ENCODE measurements at regions not wholly inside any gene's neighbourhood (a gene's known extent, or its start where the extent isn't known, plus 50 kb on each side); places are given as distances from the start of the nearest gene placed in this dataset.

DNA sequence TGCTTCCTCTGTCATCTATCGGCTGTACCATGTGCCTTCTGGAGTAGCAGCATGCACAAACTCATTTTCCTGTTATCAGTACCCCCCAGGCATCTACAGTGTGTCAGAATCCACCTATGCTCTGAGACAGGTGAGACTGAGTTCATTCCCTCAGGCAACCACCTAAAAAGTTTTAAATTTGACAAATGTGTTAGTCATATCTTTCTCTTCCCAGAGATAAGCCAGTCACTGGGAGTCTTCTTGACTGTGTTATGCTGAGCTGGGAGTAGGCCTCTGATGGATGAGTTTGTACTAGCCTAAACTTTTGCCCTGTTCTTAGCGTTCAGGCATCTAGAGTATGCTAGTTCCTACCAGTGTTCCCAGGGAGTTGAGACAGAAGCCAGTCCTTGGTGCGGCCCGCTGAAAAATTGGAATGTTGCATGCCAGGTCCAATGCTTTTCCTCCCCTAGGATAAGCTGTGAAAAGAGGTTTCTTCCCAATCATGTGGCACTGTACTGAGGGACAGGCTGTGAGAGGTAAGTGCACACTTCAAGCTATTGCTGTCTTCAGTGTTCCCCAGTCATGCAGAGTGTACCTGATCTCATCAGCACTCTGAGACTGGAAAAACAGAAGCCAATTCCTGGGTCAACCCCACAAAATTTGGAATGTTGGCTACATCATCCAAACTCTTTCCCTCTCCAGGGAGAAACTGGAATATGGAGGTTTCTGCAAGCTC is 1202.3 kb downstream of the NCAM2 start:
- DNase-seq = no peak

DNA sequence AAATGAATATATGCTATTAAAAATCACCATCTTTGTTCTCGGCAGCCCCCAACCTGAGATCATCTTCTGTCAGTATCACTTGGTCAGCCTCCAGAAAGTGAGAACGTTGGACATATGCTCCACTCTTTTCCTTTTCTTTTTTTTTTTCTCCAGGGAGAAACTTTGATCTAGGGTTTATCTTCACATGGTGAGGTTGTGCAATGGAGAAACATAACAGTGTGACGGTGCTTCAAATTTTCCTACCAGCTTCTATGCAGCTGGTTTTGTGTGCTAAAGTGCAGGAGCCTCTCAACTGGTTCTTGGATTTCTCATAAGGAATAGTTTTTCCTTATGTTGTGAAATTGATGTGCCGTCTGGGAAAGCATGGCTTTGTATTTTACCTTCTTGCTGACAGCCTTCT is 1202.9 kb downstream of the NCAM2 start:
- no peak for DNase-seq

DNA sequence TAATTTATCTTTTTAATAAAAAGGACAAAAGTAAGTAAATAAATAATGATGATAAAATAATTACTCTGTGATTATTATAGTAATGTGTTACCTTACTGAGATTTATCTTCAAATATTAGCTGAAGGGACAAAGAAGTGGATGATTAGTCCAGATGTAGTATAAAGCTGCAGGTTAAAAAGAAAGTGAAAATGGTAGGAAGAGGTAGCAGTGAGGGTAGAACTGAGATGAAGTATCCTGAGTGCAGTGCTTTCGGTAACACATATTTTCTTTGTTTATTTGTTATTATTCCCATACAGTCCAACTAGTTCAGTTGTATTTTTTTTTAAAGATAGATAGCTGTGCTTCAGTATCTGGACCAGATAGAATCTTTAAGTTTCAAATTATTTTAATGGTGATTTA is 1203.5 kb downstream of the NCAM2 start:
- DNase-seq = no peak

DNA sequence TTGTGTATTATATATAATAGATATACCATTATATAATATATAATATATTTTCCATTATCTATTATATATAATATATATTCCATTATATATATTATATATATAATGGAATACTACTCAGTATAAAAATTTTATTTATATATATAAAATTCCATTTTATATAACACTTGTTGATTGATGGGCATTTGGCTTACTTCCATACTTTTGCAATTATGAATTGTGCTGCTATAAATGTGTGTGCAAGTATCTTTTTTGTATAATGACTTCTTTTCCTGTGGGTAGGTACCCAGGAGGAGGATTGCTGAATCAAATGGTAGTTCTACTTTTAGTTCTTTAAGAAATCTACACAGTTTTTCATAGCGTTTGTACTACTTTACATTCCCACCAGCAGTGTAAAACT is 1211.1 kb downstream of the NCAM2 start:
- DNase-seq = no peak

DNA sequence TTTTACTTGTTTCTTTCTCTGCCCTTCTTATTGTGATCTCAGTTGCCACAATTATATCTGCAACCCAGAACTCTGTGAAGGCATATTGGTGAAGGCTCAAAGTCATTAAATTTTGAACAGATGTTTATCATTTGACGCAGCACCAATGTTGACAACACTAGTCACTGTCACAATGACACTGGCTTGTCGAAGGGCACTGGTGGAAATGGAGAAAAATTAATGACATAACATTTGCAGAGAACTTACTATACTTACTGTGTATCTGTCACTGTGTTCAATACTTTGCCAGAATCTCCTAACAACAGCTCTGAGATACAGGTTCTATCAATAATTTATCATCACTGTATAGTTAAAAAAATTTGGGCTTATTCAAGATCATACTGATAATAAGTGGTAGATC is 1213.7 kb downstream of the NCAM2 start:
- DNase-seq = no peak

DNA sequence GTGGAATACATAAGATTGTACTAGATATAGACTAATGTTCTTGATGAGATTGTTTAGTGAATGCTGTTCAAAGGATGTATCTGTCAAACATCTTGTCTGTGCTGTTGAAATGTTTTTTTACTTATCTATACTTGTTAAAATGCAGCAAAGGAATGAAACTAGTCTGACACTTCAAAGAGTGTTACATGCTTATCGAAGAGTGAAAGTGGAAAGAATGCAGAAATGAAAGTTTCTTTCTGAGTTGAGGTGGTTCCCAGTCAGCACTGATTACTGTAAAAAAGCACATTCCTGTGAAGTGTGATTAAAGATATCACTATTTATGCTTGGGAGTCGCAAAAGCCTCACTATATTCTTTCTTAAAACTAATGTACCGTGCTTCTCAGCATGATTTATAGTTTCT is 1225.2 kb downstream of the NCAM2 start:
- DNase-seq = no peak

DNA sequence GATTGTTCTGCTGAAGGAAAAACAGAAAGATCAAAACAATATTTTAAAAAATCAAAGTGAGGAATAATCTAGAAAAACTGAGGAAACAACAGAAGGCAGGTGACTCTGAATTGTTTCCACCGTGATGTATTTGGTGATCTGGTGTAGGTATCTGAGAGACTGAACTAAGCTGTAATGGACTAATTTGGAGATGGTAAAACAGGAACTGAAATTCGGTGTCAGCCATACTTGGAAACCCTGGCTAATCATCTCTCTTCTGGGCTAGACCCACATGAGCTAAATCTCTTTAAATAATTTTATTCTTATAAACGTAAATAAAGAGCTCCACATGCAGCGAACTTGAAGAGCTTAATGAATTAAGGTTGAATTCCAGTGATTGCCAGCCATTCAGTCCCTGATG is 1226.1 kb downstream of the NCAM2 start:
- DNase-seq = no peak

DNA sequence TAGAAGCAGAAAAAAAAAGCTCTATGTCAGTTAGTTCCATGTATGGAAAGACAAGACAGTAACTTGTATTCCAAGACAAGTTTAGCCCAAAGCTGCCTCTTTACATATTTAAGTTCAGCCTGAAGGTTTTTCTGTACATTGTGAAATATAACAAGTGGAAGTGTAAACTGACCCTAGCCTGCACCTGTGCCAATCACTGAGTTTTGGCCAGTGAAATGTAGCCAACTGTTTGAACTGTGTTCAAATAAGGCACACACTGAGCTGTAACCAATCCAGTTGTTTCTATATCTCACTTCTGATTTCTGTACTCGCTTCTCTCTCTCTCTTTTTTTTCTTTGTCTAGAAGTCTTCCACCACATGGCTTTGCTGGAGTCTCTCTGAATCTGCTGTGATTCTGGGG is 1227.1 kb downstream of the NCAM2 start:
- no peak for DNase-seq

DNA sequence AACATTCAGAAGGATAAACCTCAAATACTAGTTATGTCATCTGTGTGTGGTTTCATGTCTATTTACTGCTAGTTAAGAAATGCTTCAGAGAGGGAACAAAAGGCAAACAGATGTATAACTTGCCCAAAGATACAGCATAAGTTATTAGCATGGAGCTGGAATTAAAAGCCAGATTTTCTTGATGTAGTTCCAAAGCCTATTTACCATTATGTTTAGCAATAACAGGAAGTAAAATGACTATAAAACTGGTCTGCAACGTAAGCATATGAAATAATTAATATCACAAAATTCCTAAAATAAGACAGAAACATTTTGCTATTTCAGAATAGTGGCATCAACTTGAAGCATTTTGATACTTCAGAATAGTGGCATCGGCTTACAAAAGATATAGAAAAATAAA is 1232.8 kb downstream of the NCAM2 start:
- no peak for DNase-seq

DNA sequence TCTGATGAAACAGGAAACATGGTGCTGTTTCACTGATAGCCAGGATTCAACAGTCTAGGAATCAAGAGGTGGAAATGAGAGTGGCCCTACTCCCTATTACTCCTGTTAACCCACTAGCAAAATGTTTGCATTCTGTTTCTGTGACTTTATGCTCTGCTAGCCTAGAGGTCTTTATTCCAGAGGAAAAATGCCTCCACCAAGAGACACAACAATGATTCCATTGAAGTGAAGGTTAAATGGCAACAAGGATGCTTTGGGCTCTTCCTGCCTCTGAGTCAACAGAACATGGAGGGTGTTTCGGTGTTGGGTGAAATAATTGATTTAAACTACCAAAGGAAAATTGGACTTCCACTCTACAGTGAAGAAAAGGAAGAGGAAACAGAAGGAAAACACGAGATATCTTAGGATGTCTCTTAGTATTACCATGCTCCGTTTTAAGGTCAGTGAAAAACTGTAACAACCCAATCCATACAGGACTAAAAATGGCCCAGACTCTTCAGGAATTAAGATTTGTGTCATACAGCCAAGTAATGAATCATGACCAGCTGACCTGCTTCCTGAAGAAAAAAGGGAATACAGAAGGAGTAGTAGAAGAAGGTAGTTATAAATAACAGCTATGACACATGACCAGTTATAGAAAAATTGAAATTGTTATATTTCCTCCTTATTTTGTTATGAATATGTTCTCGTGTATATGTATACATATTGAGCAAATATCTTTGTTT is 1237.8 kb downstream of the NCAM2 start:
- DNase-seq = no peak

DNA sequence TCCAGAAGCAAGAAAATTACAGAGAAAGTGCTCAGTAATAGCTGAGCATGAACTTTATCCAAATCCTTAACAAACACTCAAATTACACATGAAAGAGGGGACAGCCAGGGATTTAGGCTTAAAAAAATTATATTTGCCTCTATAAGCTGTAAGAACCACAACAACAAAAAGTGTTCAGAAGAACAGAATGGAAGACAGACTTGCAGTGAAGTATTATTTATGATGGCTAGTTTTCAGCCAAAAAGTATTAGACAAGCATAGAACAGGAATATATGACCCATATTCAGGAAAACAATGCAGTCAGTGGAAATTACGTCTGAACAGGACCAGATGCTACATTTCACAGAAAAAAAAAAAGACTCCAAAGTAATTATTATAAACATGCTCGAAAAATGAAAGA is 1246.3 kb downstream of the NCAM2 start:
- DNase-seq = no peak

DNA sequence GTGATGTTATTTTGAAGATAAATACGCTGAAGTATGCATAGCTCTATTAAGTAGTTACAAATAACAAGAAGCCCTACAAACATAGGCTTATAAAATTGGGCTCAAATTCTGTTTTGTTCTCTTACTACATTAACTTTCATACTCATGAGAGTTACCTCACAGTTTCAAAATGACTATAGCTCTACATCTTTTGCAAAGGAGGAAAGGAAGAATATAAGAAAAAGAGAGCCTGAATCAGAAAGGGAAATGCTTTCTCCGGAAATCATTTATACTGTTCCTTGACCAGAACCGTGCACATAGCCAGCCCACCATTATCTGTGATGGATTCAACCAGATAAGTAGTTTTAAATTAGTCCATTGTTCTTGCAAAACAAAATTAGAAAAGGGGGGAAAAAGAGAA is 1252.1 kb downstream of the NCAM2 start:
- no peak for DNase-seq

DNA sequence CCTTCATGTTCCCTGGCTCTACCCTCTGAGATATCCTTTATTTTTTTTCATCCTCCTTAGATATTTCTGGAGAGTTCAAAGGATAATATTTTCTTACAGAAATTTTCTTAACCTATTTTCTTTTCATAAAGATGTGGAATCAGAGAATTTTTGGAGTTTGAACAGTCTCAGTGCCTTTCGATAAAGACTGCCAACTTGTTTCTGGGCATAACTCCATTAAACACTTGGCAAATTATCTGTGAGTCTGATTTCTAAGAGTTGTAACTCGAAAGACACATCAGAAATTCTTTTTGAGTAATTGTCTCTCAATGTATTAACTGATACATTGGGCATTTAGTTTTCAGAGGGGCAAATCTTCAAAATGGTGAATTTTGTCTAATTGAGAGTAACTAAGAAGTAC is 1255.6 kb downstream of the NCAM2 start:
- DNase-seq = no peak

DNA sequence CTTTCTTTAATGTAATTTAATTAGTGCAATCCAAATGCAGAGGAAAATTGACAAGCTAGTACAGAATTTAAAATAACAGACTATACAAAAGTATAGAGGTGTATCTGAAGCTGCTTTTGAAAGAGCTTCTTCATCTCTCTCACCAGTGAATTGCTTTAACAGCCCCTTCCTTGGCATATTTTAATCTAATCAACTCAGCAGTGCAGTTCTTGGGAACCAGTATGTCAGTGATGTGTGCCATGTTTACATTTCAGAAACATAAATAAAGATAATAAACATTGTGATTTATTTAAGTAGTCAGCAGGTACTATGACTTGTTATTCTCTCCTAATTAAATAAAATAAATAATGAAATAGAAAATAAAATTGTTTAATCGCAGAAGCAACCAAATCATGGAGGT is 1260.6 kb downstream of the NCAM2 start:
- DNase-seq = no peak

DNA sequence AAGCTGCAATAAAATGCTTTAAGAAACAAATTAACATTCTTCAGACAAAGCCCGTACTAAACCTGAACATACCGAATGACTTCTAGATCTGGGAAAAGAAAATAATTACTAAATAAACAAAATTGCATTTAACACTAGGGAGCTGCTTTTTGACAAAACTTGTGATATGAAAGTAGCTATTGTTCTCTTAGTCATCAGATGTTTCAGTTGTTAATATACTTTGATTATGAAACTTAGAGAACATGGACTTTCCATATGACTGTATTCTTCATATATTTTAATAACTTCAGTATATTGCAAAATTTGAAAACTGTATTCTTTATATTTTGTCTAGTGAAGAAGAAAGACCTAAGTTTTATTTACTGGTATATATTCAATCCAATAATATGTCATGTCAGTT is 1262.1 kb downstream of the NCAM2 start:
- no peak for DNase-seq

DNA sequence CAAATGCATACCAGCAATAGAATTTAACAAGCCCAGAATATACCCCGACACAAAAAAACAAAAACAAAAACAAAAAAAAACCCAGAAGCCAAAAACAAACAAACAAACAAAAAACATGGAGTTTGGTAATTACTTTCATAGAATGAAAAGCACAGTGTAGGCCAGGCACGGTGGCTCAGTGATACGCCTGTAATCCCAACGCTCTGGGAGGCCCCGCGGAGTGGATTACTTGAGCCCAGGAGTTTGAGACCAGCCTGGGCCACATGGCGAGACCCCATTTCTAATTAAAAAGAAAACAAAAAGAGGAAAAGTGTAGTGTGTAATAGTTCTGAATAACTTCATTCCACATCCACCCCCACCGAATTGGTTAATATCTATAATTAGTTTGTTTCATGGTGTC is 1265.7 kb downstream of the NCAM2 start:
- no peak for DNase-seq

DNA sequence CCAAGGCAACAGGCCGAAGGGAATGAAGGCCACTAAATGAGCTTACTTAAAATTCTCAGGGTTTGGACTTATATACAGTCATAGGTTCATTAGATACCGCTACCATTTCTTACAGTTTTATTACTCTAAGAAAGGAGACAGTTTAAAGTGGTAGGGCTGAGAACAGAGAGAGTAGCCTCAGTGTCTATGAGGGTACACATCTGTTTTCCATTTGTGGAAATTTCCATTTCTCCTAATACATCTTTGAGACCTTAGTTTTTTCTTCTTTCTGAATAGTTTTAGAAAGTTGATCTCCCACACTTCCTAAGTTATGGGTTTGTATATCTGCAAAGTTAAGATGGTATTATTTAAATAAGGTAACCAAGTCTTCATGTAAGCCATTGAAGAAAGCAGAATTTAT is 1279.1 kb downstream of the NCAM2 start:
- no peak for DNase-seq

DNA sequence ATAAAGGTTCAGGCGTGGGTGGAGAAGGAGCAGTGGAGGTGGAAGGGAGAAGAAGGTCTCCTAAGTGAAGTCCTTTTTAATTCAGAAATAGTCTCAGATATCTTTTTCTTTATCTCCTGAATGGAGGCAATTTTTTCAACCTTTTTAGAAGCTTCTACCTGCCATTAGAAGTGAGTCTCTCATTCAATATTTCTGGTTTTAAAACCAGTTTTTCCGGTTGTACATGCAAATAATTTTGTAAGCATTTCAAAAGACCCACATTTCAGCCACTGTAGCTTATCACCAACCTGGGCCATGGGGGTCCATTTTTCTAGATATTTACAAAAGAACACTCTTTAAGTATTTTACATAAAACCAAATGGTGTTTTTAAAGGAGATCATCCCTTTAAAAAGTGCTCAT is 1280.2 kb downstream of the NCAM2 start:
- DNase-seq = no peak

DNA sequence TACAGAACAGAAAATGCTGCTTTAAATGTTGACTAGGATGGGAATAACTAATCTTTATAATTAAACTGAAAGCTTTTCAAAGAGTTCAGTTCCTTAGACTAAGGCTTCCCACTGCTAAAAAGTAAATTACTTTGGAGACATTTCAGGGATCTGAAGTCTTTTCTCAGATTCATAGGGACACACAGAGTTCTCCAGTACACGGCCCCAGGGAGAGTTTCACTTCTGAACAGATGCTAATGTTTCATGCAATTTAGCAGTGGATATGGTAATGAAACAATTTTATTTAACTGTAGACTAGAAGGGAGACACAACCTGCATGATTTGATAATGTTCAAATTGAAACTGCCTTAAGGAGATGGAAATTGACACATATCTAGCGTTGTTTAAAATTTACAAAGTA is 1282.6 kb downstream of the NCAM2 start:
- DNase-seq = no peak

DNA sequence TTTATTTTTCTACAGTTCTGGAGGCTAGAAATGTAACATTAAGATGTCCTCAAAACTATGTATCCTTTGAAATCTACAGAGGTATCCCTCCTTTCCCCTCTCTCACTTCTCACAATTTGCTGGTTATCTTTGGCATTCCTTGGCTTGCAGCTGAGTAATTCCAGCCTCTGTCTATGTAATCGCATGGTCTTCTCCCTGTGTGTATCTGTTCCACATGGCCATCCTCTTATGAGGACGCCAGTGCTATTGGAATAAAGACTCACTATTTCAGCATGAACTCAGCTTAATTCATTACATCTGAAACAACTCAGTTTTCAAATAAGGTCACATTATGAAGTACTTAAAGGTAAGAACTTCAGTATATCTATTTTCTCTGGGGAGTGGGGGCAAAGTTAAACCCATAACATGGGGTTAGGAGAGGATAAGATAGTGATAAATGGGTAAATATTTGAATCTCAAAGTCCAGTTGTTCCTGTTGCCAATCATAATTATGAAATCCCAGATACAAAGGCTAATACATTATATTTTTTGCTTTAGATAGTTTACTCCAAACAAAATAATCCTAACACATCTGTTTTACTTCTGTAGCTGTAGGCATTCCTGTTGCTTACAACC is 1290.8 kb downstream of the NCAM2 start:
- DNase-seq = no peak

DNA sequence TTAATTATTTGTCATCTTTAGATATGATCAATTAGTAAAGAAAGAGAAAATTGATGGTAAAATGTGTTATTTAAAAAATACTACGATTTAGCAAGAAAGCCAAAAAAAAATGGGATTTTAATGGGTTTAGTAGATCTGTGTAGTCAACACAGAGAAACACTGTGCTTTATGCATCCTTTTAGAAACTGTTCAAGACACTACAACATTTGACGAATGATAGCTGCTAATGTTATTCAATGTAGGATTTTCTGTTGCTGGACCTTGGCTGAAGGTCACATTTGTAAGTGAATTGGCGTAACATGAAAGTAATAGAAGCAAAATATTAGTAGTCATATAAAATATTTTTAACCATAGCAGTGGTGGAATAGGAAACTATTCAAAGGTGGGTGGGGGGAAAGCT is 1293.9 kb downstream of the NCAM2 start:
- DNase-seq = no peak

DNA sequence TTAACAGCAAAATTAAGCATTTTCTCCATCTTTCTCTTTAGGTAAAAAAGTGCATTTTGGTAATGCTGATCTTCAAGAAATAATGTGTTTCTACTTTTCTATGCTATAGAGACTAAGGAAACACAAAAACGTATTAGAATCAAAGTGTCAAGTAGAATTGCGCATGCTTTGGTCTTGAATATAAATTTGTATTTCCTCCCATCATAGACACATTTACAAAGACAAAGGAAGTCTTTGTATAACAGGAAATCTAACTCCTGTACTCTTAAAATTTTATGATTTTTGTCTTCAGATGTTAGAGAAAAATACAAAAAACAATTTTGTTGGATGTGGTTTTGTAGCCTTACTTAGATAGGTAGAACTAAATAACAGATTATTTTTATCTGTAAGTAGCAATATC is 1299.4 kb downstream of the NCAM2 start:
- no peak for DNase-seq

DNA sequence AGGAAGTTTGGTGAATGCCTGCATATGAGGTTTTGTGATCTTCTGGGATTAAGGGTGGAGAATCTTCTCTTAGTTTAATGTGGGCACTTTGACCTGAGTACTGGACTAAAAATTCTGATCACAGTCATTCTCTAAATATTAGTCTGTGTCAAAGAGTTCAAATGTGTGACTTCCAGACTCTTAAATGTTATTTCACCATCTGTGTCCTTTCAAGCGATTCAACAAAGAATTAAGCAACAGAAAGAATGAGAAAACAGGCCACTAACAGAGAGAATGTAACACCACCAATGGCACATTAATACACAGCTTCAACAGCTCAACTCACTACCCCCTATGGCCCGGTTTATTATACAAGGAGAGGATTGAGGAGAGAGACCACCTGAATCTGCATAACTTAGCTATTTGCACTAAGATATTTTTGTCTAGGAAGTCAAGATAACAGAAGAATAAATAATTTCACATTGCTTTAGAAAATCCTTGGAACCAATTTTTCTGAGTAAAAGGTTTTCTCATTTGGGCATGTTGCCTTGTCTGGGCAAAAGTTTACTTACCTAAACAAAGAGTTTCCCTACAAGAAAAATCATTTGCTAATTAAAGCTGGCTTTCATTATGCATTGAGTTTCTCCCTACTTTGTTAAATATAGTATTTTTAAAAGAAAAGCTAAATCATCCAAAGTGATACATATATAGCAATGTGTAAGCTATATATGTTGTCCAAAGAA is 1313.7 kb downstream of the NCAM2 start:
- DNase-seq = no peak

DNA sequence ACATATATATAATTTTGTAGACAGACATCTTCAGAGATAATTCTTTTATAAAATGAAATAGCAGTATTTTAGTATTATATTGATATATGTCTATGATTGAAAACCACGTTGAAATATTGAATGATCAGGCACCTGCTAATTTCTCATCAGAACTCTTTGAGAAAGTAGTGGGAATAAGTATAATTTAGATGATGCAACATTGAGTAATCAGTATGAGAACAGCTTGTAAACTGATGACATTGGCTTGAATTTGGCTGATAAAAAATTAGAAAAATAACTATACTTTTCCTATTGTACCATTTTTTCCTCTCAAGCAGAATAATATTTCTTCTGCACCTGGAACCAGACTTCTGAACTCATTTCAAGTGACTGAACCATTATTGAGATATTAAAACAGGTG is 1316.8 kb downstream of the NCAM2 start:
- DNase-seq = no peak

All from CD4-positive, alpha-beta T cell treated with Interferon alpha-2 for 1 hour (primary cell).